Heart right ventricle (tissue), 16 donors: ENCODE measurements at regions not wholly inside any gene's neighbourhood (a gene's known extent, or its start where the extent isn't known, plus 50 kb on each side); places are given as distances from the start of the nearest gene placed in this dataset.

ENCODE experiments used
- ATAC-seq, 8 donors: fragments of 200-7000 bp; cut with Tn5 transposase; one replicate each; pipeline ENCODE4 v1.9.1; 2020; ENCODE audit warnings: mild to moderate bottlenecking in 8 of 8, moderate library complexity in 8 of 8, moderate number of reproducible peaks in 1 of 8
- DNase-seq, 2 donors: peaks; one replicate each; pipeline ENCODE4 v3.0.0-alpha.2; 2020
- H3K27ac ChIP-seq, 10 donors: fragments of 200-600 bp; sonication (generic) in 2 of 10; one replicate each; pipeline versions ENCODE4 v1.5.0 to v1.8.0; 2020 to 2022; ENCODE audit warnings: mild to moderate bottlenecking in 3 of 10
- H3K27me3 ChIP-seq, 7 donors: fragments of 200-600 bp; one replicate each; pipeline ENCODE4 v1.8.0; 2021 to 2022; ENCODE audit warnings: mild to moderate bottlenecking in 2 of 7
- H3K36me3 ChIP-seq, 9 donors: fragments of 200-600 bp; sonication (generic) in 1 of 9; one replicate each; pipeline versions ENCODE4 v1.5.0 to v1.8.0; 2020 to 2022; ENCODE audit warnings: mild to moderate bottlenecking in 2 of 9
- H3K4me1 ChIP-seq, 9 donors: fragments of 200-600 bp; sonication (generic) in 1 of 9; one replicate each; pipeline versions ENCODE4 v1.5.0 to v1.8.0; 2020 to 2022; ENCODE audit warnings: mild to moderate bottlenecking in 4 of 9
- H3K4me3 ChIP-seq, 10 donors: fragments of 200-600 bp; sonication (generic) in 2 of 10; one replicate each; pipeline versions ENCODE4 v1.5.0 to v1.8.0; 2020 to 2022; ENCODE audit warnings: mild to moderate bottlenecking in 7 of 10, moderate library complexity in 2 of 10
- H3K9me3 ChIP-seq, 11 donors: fragments of 200-600 bp in 10 of 11; sonication (generic) in 2 of 11; one replicate each; pipeline versions ENCODE4 v1.5.0 to v1.8.0; 2013 to 2022; ENCODE audit warnings: mild to moderate bottlenecking in 2 of 11, control low read depth in 1 of 11, moderate library complexity in 1 of 11
- CTCF ChIP-seq, 9 donors: fragments of 200-600 bp; sonication (generic) in 2 of 9; IDR thresholded peaks; one replicate each; pipeline versions ENCODE4 v1.5.0 to v1.8.0; 2021 to 2022; ENCODE audit warnings: antibody characterized with exemption in 9 of 9, mild to moderate bottlenecking in 5 of 9, moderate library complexity in 1 of 9
- WGBS, 2 donors: extraction: QIAGEN DNeasy Blood & Tissue Kit; methylation state at CpG; one replicate each; pipeline ENCODE4 v1.1.7; 2013; ENCODE audit warnings: inconsistent platforms in 1 of 2; 5-methylcytosine and 5-hydroxymethylcytosine counted together
- intact Hi-C, 10 donors: fragments of 100-400 bp; cut with DNase I; formaldehyde crosslinking; loops; one replicate each; pipeline versions ENCODE4 v1.11.1 to v1.14.2; 2022
- donor health status: Arrhythmogenic right ventricular cardiomyopathy.
- donor health status: ischemic (EF 13 %, LVEDD 7.1; RV severe dilation, severe dysfunction).
- donor health status: healthy with polysubstance abuse.
- donor health status: DM: no; HTN: yes; CAD: no.
- donor health status: DM: no; HTN: no; CAD: no.
- donor health status: ischemic (EF 25% LVEDD 6.9; RV normal size, moderate dysfunction).
- donor health status: ischemic (EF 25% LVEDD 5.7; RV mildly dilated, moderate dysfunction).
- donor health status: healthy.
- donor health status: DM: yes; HTN: yes; CAD: no.
- donor health status: Ischemic cardiomyopathy.
- donor health status: ischemic (EF 35%, LVEDD 5.7; RV mildly dilated, moderate dysfunction).
- donor health status: nonischemic (EF 11% LVEDD 7.7; RV severe dilation, severe dysfunction).
- donor health status: DM: yes; HTN: yes; CAD: no.
- donor health status: PGD.
- donor health status: ischemic (EF 29% LVEDD 5.4; RV normal size, mild dysfunction).
- donor health status: nonischemic (EF 23%, LVEDD 6.1; RV moderate dilation, normal function).

- ATAC-seq: no peak
- no peaks in the 10 kb centered on the region for H3K27me3 ChIP-seq
- 75 to 79% methylated on average over 5 of the region's 5 CpGs for WGBS, 2 donors
Observed at GRCh38 chr3:72473156-72473555, 375.1 kb downstream of the SHQ1 start.

GRCh38 chr3:72470904-72471417 lies 377.3 kb downstream of the SHQ1 start:
- 87 to 95% methylated on average over 5 of the region's 5 CpGs for WGBS, 2 donors
- DNase-seq (no peak), ATAC-seq (no peak)
- Histone ChIP-seq H3K4me1 (peaks cover 0 to 10% (median 4%) of the 10 kb centered on the region in 9 donors), H3K36me3 (no peaks in the 10 kb centered on the region), H3K27me3 (no peaks in the 10 kb centered on the region), H3K9me3 (no peaks in the 10 kb centered on the region), H3K27ac (no peak overlapping the region), H3K4me3 (no peak overlapping the region)
- intact Hi-C loops: no loop called here
- no peak for TF ChIP-seq CTCF (IDR thresholded peaks at IDR 0.05)

More at GRCh38 chr3:72473156-72473555, 375.1 kb downstream of the SHQ1 start:
- Histone ChIP-seq H3K4me3 (no peak overlapping the region), H3K27ac (no peak overlapping the region), H3K4me1 (peaks cover 0 to 10% (median 0%) of the 10 kb centered on the region in 9 donors), H3K9me3 (no peaks in the 10 kb centered on the region), H3K36me3 (no peaks in the 10 kb centered on the region)
- no peak for TF ChIP-seq CTCF (IDR thresholded peaks at IDR 0.05)
- intact Hi-C loops: no loop called here
- no peak for DNase-seq

GRCh38 chr3:72465853-72466252 lies 382.4 kb downstream of the SHQ1 start:
- Histone ChIP-seq H3K4me1 (peaks cover 0 to 30% (median 13%) of the 10 kb centered on the region in 9 donors), H3K36me3 (no peaks in the 10 kb centered on the region), H3K27ac (peak overlapping the region in 3 of 10 donors; percentile 45 to 68 (median 56)), H3K4me3 (no peak overlapping the region), H3K9me3 (no peaks in the 10 kb centered on the region), H3K27me3 (no peaks in the 10 kb centered on the region)
- no peak for DNase-seq
- peak; percentile 57 to 87 (median 81) for ATAC-seq
- WGBS, 2 donors: 42 to 43% methylated on average over 2 of the region's 2 CpGs
- intact Hi-C loops: no loop called here
- no peak for TF ChIP-seq CTCF (IDR thresholded peaks at IDR 0.05)

GRCh38 chr3:72463083-72463482 lies 385.2 kb downstream of the SHQ1 start:
- ATAC-seq (no peak), DNase-seq (no peak)

More at GRCh38 chr3:72463083-72463482, 385.2 kb downstream of the SHQ1 start:
- no peak for TF ChIP-seq CTCF (IDR thresholded peaks at IDR 0.05)
- H3K4me3 ChIP-seq: no peak overlapping the region
- no peaks in the 10 kb centered on the region for H3K27me3 ChIP-seq
- H3K9me3 ChIP-seq: no peaks in the 10 kb centered on the region
- intact Hi-C loops: no loop called here
- no peak overlapping the region for H3K27ac ChIP-seq
- peaks cover 0 to 30% (median 13%) of the 10 kb centered on the region in 9 donors for H3K4me1 ChIP-seq
- no peaks in the 10 kb centered on the region for H3K36me3 ChIP-seq
- 80% methylated on average over 9 of the region's 9 CpGs for WGBS, 2 donors
